Glutamatergic neuron (in vitro differentiated cells): ENCODE measurements at regions not wholly inside any gene's neighbourhood (a gene's known extent, or its start where the extent isn't known, plus 50 kb on each side); places are given as distances from the start of the nearest gene placed in this dataset.

Experiments
- DNase-seq: peaks from one replicate; pipeline ENCODE4 v3.0.0; 2022
- H3K27ac Mint-ChIP-seq: one replicate; pipeline ENCODE4 v1.8.0; 2020; ENCODE audit warnings: mild to moderate bottlenecking, mixed read lengths, inconsistent platforms; ENCODE audit not compliant: unreplicated experiment
- H3K27me3 Mint-ChIP-seq: one replicate; pipeline ENCODE4 v1.8.0; 2020; ENCODE audit warnings: mild to moderate bottlenecking, moderate library complexity, mixed read lengths, inconsistent platforms; ENCODE audit not compliant: unreplicated experiment
- H3K36me3 Mint-ChIP-seq: one replicate; pipeline ENCODE4 v1.8.0; 2020; ENCODE audit warnings: mild to moderate bottlenecking, mixed read lengths, inconsistent platforms; ENCODE audit not compliant: unreplicated experiment
- H3K4me1 Mint-ChIP-seq: one replicate; pipeline ENCODE4 v1.8.0; 2020; ENCODE audit warnings: mild to moderate bottlenecking, low read depth, mixed read lengths, inconsistent platforms; ENCODE audit not compliant: unreplicated experiment
- H3K4me3 Mint-ChIP-seq: one replicate; pipeline ENCODE4 v1.8.0; 2020; ENCODE audit warnings: mild to moderate bottlenecking, mixed read lengths, inconsistent platforms; ENCODE audit not compliant: unreplicated experiment
- H3K9me3 Mint-ChIP-seq: one replicate; pipeline ENCODE4 v1.8.0; 2020; ENCODE audit warnings: mild to moderate bottlenecking, moderate library complexity, mixed read lengths, inconsistent platforms; ENCODE audit not compliant: unreplicated experiment
- CTCF ChIP-seq: fragments of 200-600 bp; sonication (generic); IDR thresholded peaks from one replicate; pipeline ENCODE4 v1.5.0; 2021; ENCODE audit not compliant: partially characterized antibody, unreplicated experiment

- no peak for TF ChIP-seq CTCF
- Mint-ChIP-seq H3K27me3 (no peaks in the 10 kb centered on the region), H3K9me3 (no peaks in the 10 kb centered on the region), H3K27ac (no peak overlapping the region), H3K36me3 (peaks cover 8% of the 10 kb centered on the region), H3K4me3 (no peak overlapping the region), H3K4me1 (no peaks in the 10 kb centered on the region)
- no peak for DNase-seq
Measured at GRCh38 chr11:111183706-111184105, 61.8 kb upstream of the POU2AF2 start.

- no peak for TF ChIP-seq CTCF
- Mint-ChIP-seq H3K4me1 (no peaks in the 10 kb centered on the region), H3K27me3 (peaks cover 4% of the 10 kb centered on the region), H3K27ac (no peak overlapping the region), H3K4me3 (no peak overlapping the region), H3K9me3 (no peaks in the 10 kb centered on the region), H3K36me3 (no peaks in the 10 kb centered on the region)
- DNase-seq = no peak
Measured at GRCh38 chr11:111179184-111179910, 66.2 kb upstream of the POU2AF2 start.

- Mint-ChIP-seq H3K4me1 (no peaks in the 10 kb centered on the region), H3K27ac (no peak overlapping the region), H3K36me3 (no peaks in the 10 kb centered on the region), H3K9me3 (no peaks in the 10 kb centered on the region), H3K27me3 (peaks cover 4% of the 10 kb centered on the region), H3K4me3 (no peak overlapping the region)
- no peak for TF ChIP-seq CTCF
- no peak for DNase-seq
Measured at GRCh38 chr11:111177037-111177871, 68.3 kb upstream of the POU2AF2 start.

GRCh38 chr11:111176603-111177002 is 68.9 kb upstream of the POU2AF2 start:
- H3K27me3 Mint-ChIP-seq = peaks cover 4% of the 10 kb centered on the region

More at GRCh38 chr11:111176603-111177002, 68.9 kb upstream of the POU2AF2 start:
- Mint-ChIP-seq H3K9me3 (no peaks in the 10 kb centered on the region), H3K4me1 (no peaks in the 10 kb centered on the region), H3K27ac (no peak overlapping the region), H3K4me3 (no peak overlapping the region), H3K36me3 (no peaks in the 10 kb centered on the region)
- no peak for DNase-seq
- no peak for TF ChIP-seq CTCF
